ENCODE measurements at regions not wholly inside any gene's neighbourhood (a gene's known extent, or its start where the extent isn't known, plus 50 kb on each side); places are given as distances from the start of the nearest gene placed in this dataset.

- H3K4me3 ChIP-seq (ENCODE audit: low read depth in 1 of 2, low read length in 2 of 2), result no peak overlapping the region
- H3K9me3 ChIP-seq (ENCODE audit: control insufficient read depth in 1 of 2, low read length in 2 of 2), result peaks cover 3 to 12% of the 10 kb centered on the region in 2 donors
- H3K9ac ChIP-seq (ENCODE audit: low read depth in 1 of 2, low read length in 2 of 2), result no peak overlapping the region
- no peaks in the 10 kb centered on the region for H3K36me3 ChIP-seq (ENCODE audit: control insufficient read depth in 1 of 2, insufficient read depth in 2 of 2, low read length in 2 of 2)
- H3K27ac ChIP-seq (ENCODE audit: low read depth, low read length), result no peak overlapping the region
- no peaks in the 10 kb centered on the region for H3K4me1 ChIP-seq (ENCODE audit: control insufficient read depth in 1 of 2, insufficient read depth in 2 of 2, low read length in 2 of 2)
- H3K27me3 ChIP-seq (ENCODE audit: control insufficient read depth in 1 of 2, insufficient read depth in 2 of 2, low read length in 2 of 2), result no peaks in the 10 kb centered on the region
Observed at GRCh38 chr3:34439796-34440195, 641.4 kb downstream of the PDCD6IP start.

- no peak overlapping the region for H3K27ac ChIP-seq (ENCODE audit: low read depth, low read length)
- no peaks in the 10 kb centered on the region for H3K27me3 ChIP-seq (ENCODE audit: control insufficient read depth in 1 of 2, insufficient read depth in 2 of 2, low read length in 2 of 2)
- no peak overlapping the region for H3K4me3 ChIP-seq (ENCODE audit: low read depth in 1 of 2, low read length in 2 of 2)
- peaks cover 3 to 12% of the 10 kb centered on the region in 2 donors for H3K9me3 ChIP-seq (ENCODE audit: control insufficient read depth in 1 of 2, low read length in 2 of 2)
- no peaks in the 10 kb centered on the region for H3K4me1 ChIP-seq (ENCODE audit: control insufficient read depth in 1 of 2, insufficient read depth in 2 of 2, low read length in 2 of 2)
- H3K9ac ChIP-seq (ENCODE audit: low read depth in 1 of 2, low read length in 2 of 2), result no peak overlapping the region
- no peaks in the 10 kb centered on the region for H3K36me3 ChIP-seq (ENCODE audit: control insufficient read depth in 1 of 2, insufficient read depth in 2 of 2, low read length in 2 of 2)
Observed at GRCh38 chr3:34444137-34444536, 645.7 kb downstream of the PDCD6IP start.

DNA sequence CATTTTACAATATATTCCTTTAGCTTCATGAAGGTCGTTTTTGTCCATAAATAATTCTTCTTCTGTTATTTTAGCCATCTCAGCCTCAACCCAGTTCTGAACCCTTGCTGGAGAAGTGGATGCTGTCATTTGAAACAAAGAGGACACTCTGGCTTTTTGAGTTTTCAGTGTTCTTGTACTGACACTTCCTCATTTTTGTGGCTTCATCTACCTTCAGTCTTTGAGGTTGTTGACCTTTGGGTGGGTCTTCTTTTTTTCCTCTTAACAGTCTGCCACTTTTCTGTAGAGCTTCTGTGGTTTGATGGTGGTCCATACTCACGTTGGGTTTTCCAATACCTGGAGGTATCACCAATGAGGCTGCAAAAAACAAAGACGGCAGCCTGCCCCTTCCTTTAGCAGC lies 650.9 kb downstream of the PDCD6IP start:
- Histone ChIP-seq H3K27ac (ENCODE audit: low read depth, low read length) (no peak overlapping the region), H3K9ac (ENCODE audit: low read depth in 1 of 2, low read length in 2 of 2) (no peak overlapping the region), H3K9me3 (ENCODE audit: control insufficient read depth in 1 of 2, low read length in 2 of 2) (no peaks in the 10 kb centered on the region), H3K4me1 (ENCODE audit: control insufficient read depth in 1 of 2, insufficient read depth in 2 of 2, low read length in 2 of 2) (no peaks in the 10 kb centered on the region), H3K36me3 (ENCODE audit: control insufficient read depth in 1 of 2, insufficient read depth in 2 of 2, low read length in 2 of 2) (no peaks in the 10 kb centered on the region), H3K27me3 (ENCODE audit: control insufficient read depth in 1 of 2, insufficient read depth in 2 of 2, low read length in 2 of 2) (no peaks in the 10 kb centered on the region), H3K4me3 (ENCODE audit: low read depth in 1 of 2, low read length in 2 of 2) (no peak overlapping the region)

DNA sequence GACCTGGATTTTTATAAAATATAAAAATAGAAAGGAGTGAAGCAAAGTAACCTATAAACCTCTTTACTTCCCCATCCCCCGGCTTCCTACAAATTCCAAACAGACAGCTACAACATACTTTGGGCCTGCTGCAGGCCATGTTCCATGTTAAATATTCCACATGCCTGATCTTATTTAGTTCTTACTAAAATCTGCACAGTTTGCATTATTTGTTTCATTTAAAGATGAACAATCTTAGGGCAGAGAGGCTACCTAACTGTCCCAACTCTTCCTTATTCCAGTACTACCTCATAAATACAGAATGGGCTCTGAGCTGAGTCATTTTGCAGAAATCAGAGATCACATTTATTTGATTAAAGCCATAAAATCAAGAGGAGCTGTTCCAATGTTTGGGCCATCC lies 665.0 kb downstream of the PDCD6IP start:
- no peak overlapping the region for H3K4me3 ChIP-seq (ENCODE audit: low read depth in 1 of 2, low read length in 2 of 2)
- H3K9me3 ChIP-seq (ENCODE audit: control insufficient read depth in 1 of 2, low read length in 2 of 2), result peaks cover 7% of the 10 kb centered on the region in 2 donors
- no peak overlapping the region for H3K9ac ChIP-seq (ENCODE audit: low read depth in 1 of 2, low read length in 2 of 2)
- H3K27ac ChIP-seq (ENCODE audit: low read depth, low read length), result no peak overlapping the region
- H3K4me1 ChIP-seq (ENCODE audit: control insufficient read depth in 1 of 2, insufficient read depth in 2 of 2, low read length in 2 of 2), result no peaks in the 10 kb centered on the region
- H3K27me3 ChIP-seq (ENCODE audit: control insufficient read depth in 1 of 2, insufficient read depth in 2 of 2, low read length in 2 of 2), result no peaks in the 10 kb centered on the region
- no peaks in the 10 kb centered on the region for H3K36me3 ChIP-seq (ENCODE audit: control insufficient read depth in 1 of 2, insufficient read depth in 2 of 2, low read length in 2 of 2)

DNA sequence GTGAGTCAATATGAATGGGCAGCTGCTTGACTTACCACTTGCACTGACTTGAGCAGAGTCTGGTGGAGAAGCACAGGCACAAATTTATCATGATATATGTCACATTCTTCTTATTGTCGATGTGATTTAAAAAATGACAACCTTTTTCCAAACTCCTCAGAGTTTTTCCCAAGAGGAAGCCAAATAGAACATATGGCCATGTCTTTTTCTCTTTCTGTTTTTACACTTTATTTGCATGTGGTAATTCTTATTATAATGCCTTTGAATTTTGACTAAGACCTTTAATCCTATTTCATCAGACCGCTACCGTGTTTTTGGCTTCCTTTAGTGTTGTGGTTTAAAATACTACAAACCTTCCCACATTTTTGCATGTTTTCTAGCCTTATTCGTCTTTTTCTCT lies 666.2 kb downstream of the PDCD6IP start:
- peaks cover 0 to 7% of the 10 kb centered on the region in 2 donors for H3K9me3 ChIP-seq (ENCODE audit: control insufficient read depth in 1 of 2, low read length in 2 of 2)
- H3K9ac ChIP-seq (ENCODE audit: low read depth in 1 of 2, low read length in 2 of 2), result no peak overlapping the region
- H3K27me3 ChIP-seq (ENCODE audit: control insufficient read depth in 1 of 2, insufficient read depth in 2 of 2, low read length in 2 of 2), result no peaks in the 10 kb centered on the region
- no peaks in the 10 kb centered on the region for H3K4me1 ChIP-seq (ENCODE audit: control insufficient read depth in 1 of 2, insufficient read depth in 2 of 2, low read length in 2 of 2)
- H3K4me3 ChIP-seq (ENCODE audit: low read depth in 1 of 2, low read length in 2 of 2), result no peak overlapping the region
- no peak overlapping the region for H3K27ac ChIP-seq (ENCODE audit: low read depth, low read length)
- H3K36me3 ChIP-seq (ENCODE audit: control insufficient read depth in 1 of 2, insufficient read depth in 2 of 2, low read length in 2 of 2), result no peaks in the 10 kb centered on the region

- Histone ChIP-seq H3K4me3 (ENCODE audit: low read depth in 1 of 2, low read length in 2 of 2) (no peak overlapping the region), H3K27ac (ENCODE audit: low read depth, low read length) (no peak overlapping the region), H3K9me3 (ENCODE audit: control insufficient read depth in 1 of 2, low read length in 2 of 2) (peaks cover 0 to 5% of the 10 kb centered on the region in 2 donors), H3K4me1 (ENCODE audit: control insufficient read depth in 1 of 2, insufficient read depth in 2 of 2, low read length in 2 of 2) (no peaks in the 10 kb centered on the region), H3K27me3 (ENCODE audit: control insufficient read depth in 1 of 2, insufficient read depth in 2 of 2, low read length in 2 of 2) (no peaks in the 10 kb centered on the region), H3K9ac (ENCODE audit: low read depth in 1 of 2, low read length in 2 of 2) (no peak overlapping the region), H3K36me3 (ENCODE audit: control insufficient read depth in 1 of 2, insufficient read depth in 2 of 2, low read length in 2 of 2) (no peaks in the 10 kb centered on the region)
Observed at GRCh38 chr3:34475851-34476250, 677.4 kb downstream of the PDCD6IP start.

GRCh38 chr3:34483311-34483887 lies 685.0 kb downstream of the PDCD6IP start:
- Histone ChIP-seq H3K9me3 (ENCODE audit: control insufficient read depth in 1 of 2, low read length in 2 of 2) (no peaks in the 10 kb centered on the region), H3K27ac (ENCODE audit: low read depth, low read length) (no peak overlapping the region), H3K36me3 (ENCODE audit: control insufficient read depth in 1 of 2, insufficient read depth in 2 of 2, low read length in 2 of 2) (no peaks in the 10 kb centered on the region), H3K4me1 (ENCODE audit: control insufficient read depth in 1 of 2, insufficient read depth in 2 of 2, low read length in 2 of 2) (no peaks in the 10 kb centered on the region), H3K27me3 (ENCODE audit: control insufficient read depth in 1 of 2, insufficient read depth in 2 of 2, low read length in 2 of 2) (no peaks in the 10 kb centered on the region), H3K9ac (ENCODE audit: low read depth in 1 of 2, low read length in 2 of 2) (no peak overlapping the region), H3K4me3 (ENCODE audit: low read depth in 1 of 2, low read length in 2 of 2) (no peak overlapping the region)

DNA sequence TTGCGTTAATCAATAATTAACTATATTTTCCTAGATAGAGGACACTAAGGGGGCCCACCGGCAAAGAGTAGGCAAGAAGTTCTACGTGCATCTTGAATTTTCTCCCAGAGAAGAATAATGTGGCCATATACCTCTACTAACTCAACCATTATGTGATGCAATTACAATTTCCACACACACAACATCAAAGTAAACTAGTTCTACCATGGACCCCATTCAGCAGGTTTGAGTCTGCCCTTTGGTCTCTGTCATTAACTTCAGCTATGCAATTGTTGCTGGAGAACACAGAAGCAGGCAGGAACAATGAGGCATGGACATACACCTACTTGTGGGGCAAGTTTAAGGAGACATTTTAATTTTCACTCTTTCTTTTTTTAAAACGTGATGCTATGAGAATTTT lies 705.9 kb downstream of the PDCD6IP start:
- no peaks in the 10 kb centered on the region for H3K36me3 ChIP-seq (ENCODE audit: control insufficient read depth in 1 of 2, insufficient read depth in 2 of 2, low read length in 2 of 2)
- no peaks in the 10 kb centered on the region for H3K9me3 ChIP-seq (ENCODE audit: control insufficient read depth in 1 of 2, low read length in 2 of 2)
- H3K9ac ChIP-seq (ENCODE audit: low read depth in 1 of 2, low read length in 2 of 2), result no peak overlapping the region
- H3K27me3 ChIP-seq (ENCODE audit: control insufficient read depth in 1 of 2, insufficient read depth in 2 of 2, low read length in 2 of 2), result no peaks in the 10 kb centered on the region
- no peak overlapping the region for H3K27ac ChIP-seq (ENCODE audit: low read depth, low read length)
- no peaks in the 10 kb centered on the region for H3K4me1 ChIP-seq (ENCODE audit: control insufficient read depth in 1 of 2, insufficient read depth in 2 of 2, low read length in 2 of 2)
- no peak overlapping the region for H3K4me3 ChIP-seq (ENCODE audit: low read depth in 1 of 2, low read length in 2 of 2)

GRCh38 chr3:34504775-34505174 lies 706.3 kb downstream of the PDCD6IP start:
- H3K36me3 ChIP-seq (ENCODE audit: control insufficient read depth in 1 of 2, insufficient read depth in 2 of 2, low read length in 2 of 2), result no peaks in the 10 kb centered on the region
- no peak overlapping the region for H3K9ac ChIP-seq (ENCODE audit: low read depth in 1 of 2, low read length in 2 of 2)
- H3K27me3 ChIP-seq (ENCODE audit: control insufficient read depth in 1 of 2, insufficient read depth in 2 of 2, low read length in 2 of 2), result no peaks in the 10 kb centered on the region
- no peak overlapping the region for H3K27ac ChIP-seq (ENCODE audit: low read depth, low read length)
- H3K4me1 ChIP-seq (ENCODE audit: control insufficient read depth in 1 of 2, insufficient read depth in 2 of 2, low read length in 2 of 2), result no peaks in the 10 kb centered on the region
- no peak overlapping the region for H3K4me3 ChIP-seq (ENCODE audit: low read depth in 1 of 2, low read length in 2 of 2)
- H3K9me3 ChIP-seq (ENCODE audit: control insufficient read depth in 1 of 2, low read length in 2 of 2), result no peaks in the 10 kb centered on the region

- Histone ChIP-seq H3K27me3 (ENCODE audit: control insufficient read depth in 1 of 2, insufficient read depth in 2 of 2, low read length in 2 of 2) (no peaks in the 10 kb centered on the region), H3K9me3 (ENCODE audit: control insufficient read depth in 1 of 2, low read length in 2 of 2) (no peaks in the 10 kb centered on the region), H3K4me3 (ENCODE audit: low read depth in 1 of 2, low read length in 2 of 2) (no peak overlapping the region), H3K36me3 (ENCODE audit: control insufficient read depth in 1 of 2, insufficient read depth in 2 of 2, low read length in 2 of 2) (no peaks in the 10 kb centered on the region), H3K9ac (ENCODE audit: low read depth in 1 of 2, low read length in 2 of 2) (no peak overlapping the region), H3K27ac (ENCODE audit: low read depth, low read length) (no peak overlapping the region), H3K4me1 (ENCODE audit: control insufficient read depth in 1 of 2, insufficient read depth in 2 of 2, low read length in 2 of 2) (no peaks in the 10 kb centered on the region)
Observed at GRCh38 chr3:34508732-34509131, 710.3 kb downstream of the PDCD6IP start.

DNA sequence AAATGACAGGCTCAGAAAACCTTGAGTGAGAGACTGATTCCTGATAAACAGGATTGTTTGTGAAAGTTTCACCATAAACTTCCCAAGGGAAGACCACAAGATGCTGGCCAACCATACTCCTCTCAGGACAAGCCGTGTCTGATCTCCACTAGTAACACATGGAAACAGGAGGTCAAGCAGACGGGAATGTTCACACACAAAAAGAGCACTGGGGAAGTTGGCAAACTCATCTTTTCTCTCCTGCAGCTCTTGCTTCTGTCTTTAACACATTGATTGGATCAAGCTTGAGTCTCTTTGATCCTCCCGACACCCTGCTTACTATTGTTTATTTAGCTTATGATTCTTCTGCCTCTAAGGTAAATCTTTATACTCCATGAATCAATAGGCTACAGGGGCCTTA lies 713.5 kb downstream of the PDCD6IP start:
- Histone ChIP-seq H3K27me3 (ENCODE audit: control insufficient read depth in 1 of 2, insufficient read depth in 2 of 2, low read length in 2 of 2) (no peaks in the 10 kb centered on the region), H3K9ac (ENCODE audit: low read depth in 1 of 2, low read length in 2 of 2) (no peak overlapping the region), H3K27ac (ENCODE audit: low read depth, low read length) (no peak overlapping the region), H3K4me1 (ENCODE audit: control insufficient read depth in 1 of 2, insufficient read depth in 2 of 2, low read length in 2 of 2) (no peaks in the 10 kb centered on the region), H3K4me3 (ENCODE audit: low read depth in 1 of 2, low read length in 2 of 2) (no peak overlapping the region), H3K9me3 (ENCODE audit: control insufficient read depth in 1 of 2, low read length in 2 of 2) (no peaks in the 10 kb centered on the region), H3K36me3 (ENCODE audit: control insufficient read depth in 1 of 2, insufficient read depth in 2 of 2, low read length in 2 of 2) (no peaks in the 10 kb centered on the region)
